K562 (cell line): ENCODE measurements at regions not wholly inside any gene's neighbourhood (a gene's known extent, or its start where the extent isn't known, plus 50 kb on each side); places are given as distances from the start of the nearest gene placed in this dataset.
"Not testable (repeated sequence)": the region's sequence is repeated elsewhere in the genome, so short reads cannot be mapped to it uniquely, and the experiment has no call there.

ENCODE experiments used
- IRF2 ChIP-seq: sonication (generic); formaldehyde crosslinking; IDR thresholded peaks from 2 replicates; pipeline ENCODE4 v1.8.1; 2022; ENCODE audit warnings: mild to moderate bottlenecking, missing genetic modification reagents
- NR2C2 ChIP-seq, 2 experiments: fragments of 200-800 bp in 1 of 2; sonication (Bioruptor generic) in 1 of 2; sonication (generic) in 1 of 2; formaldehyde crosslinking in 1 of 2; IDR thresholded peaks; 2 replicates each; pipeline versions ENCODE4 v1.6.1 to v1.8.0; 2016 to 2022; ENCODE audit warnings: mild to moderate bottlenecking in 1 of 2, missing compliant biosample characterization in 1 of 2, missing genetic modification characterization in 1 of 2, missing genetic modification reagents in 1 of 2
- POLR2AphosphoS5 ChIP-seq: IDR thresholded peaks from 2 replicates; pipeline ENCODE4 v1.6.1; 2011; ENCODE audit warnings: mild to moderate bottlenecking, low read depth, low read length, moderate library complexity; ENCODE audit not compliant: control insufficient read depth, insufficient read depth
- ZNF778 ChIP-seq: fragments of 450-650 bp; formaldehyde crosslinking; IDR thresholded peaks from 2 replicates; pipeline ENCODE4 v1.4.0; 2020; ENCODE audit warnings: mild to moderate bottlenecking, moderate library complexity

GRCh38 chr2:132039609-132040236 is 122.0 kb downstream of the ANKRD30BL start:
- TF ChIP-seq ZNF778; IRF2 (CRISPR knock-in tag); POLR2AphosphoS5; NR2C2 (CRISPR knock-in tag; IDR thresholded peaks at IDR 0.05); NR2C2 (tag; IDR thresholded peaks at IDR 0.05): not testable (repeated sequence)
